H1 (cell line): ENCODE measurements at regions not wholly inside any gene's neighbourhood (a gene's known extent, or its start where the extent isn't known, plus 50 kb on each side); places are given as distances from the start of the nearest gene placed in this dataset.

Source experiments
- CTCF ChIA-PET: fragments of 300-600 bp; sonication (Branson Sonifier 250); formaldehyde crosslinking; loops from one replicate; lab custom pipeline; 2021; ENCODE audit not compliant: partially characterized antibody; lab: Charles Lee
- POLR2A ChIA-PET: fragments of 300-600 bp; sonication (Branson Sonifier 250); formaldehyde crosslinking; loops from one replicate; lab custom pipeline; 2021; ENCODE audit warnings: inconsistent platforms; ENCODE audit not compliant: partially characterized antibody; lab: Charles Lee
- DNase-seq, 2 experiments: peaks; one replicate each; pipeline versions ENCODE4 v3.0.0 to v3.0.0-alpha.2; 2010 to 2022; ENCODE audit warnings: low spot score in 2 of 2, low read depth in 1 of 2, mixed read lengths in 1 of 2
- FAIRE-seq: peaks from 2 replicates; lab custom pipeline; 2011; peaks lifted over from hg19 to GRCh38; lab: Jason Lieb, UNC
- H2AFZ ChIP-seq: 2 replicates; pipeline ENCODE4 v1.8.1; 2012; ENCODE audit warnings: low read length, inconsistent platforms
- H2AK5ac ChIP-seq: 2 replicates; pipeline ENCODE4 v1.6.1; 2013; ENCODE audit warnings: low read depth, low read length
- H2BK120ac ChIP-seq: replicated peaks from 2 replicates; pipeline ENCODE3; 2013; ENCODE audit warnings: low read depth, low read length, inconsistent platforms
- H2BK12ac ChIP-seq: 2 replicates; pipeline ENCODE4 v1.6.1; 2013; ENCODE audit warnings: low read depth, low read length
- H2BK15ac ChIP-seq: 2 replicates; pipeline ENCODE4 v1.6.1; 2013; ENCODE audit warnings: low read length
- H2BK20ac ChIP-seq: 2 replicates; pipeline ENCODE4 v1.6.1; 2013; ENCODE audit warnings: low read length
- H2BK5ac ChIP-seq: 2 replicates; pipeline ENCODE4 v1.6.1; 2013; ENCODE audit warnings: low read depth, low read length
- H3K14ac ChIP-seq: 2 replicates; pipeline ENCODE4 v1.6.1; 2013; ENCODE audit warnings: inconsistent platforms; ENCODE audit not compliant: insufficient read length
- H3K18ac ChIP-seq: 2 replicates; pipeline ENCODE4 v1.6.1; 2013; ENCODE audit warnings: low read length; ENCODE audit errors: extremely low read depth
- H3K23ac ChIP-seq: 2 replicates; pipeline ENCODE4 v1.6.1; 2013; ENCODE audit warnings: inconsistent platforms; ENCODE audit not compliant: insufficient read length
- H3K23me2 ChIP-seq: 2 replicates; pipeline ENCODE4 v1.6.1; 2013; ENCODE audit warnings: low read depth, low read length
- H3K27ac ChIP-seq: 2 replicates; pipeline ENCODE4 v1.6.1; 2011; ENCODE audit warnings: low read depth, low read length, inconsistent platforms
- H3K27me3 ChIP-seq, 4 experiments: replicated peaks in 1 of 4; 1 replicate in 1 of 4; 2 replicates in 3 of 4; pipeline versions ENCODE4 v1.6.1 to v1.8.1; 2011 to 2013; ENCODE audit warnings: low read length in 3 of 4, mild to moderate bottlenecking in 3 of 4, inconsistent platforms in 2 of 4, mixed read lengths in 2 of 4, moderate library complexity in 1 of 4; ENCODE audit not compliant: control insufficient read depth in 3 of 4, insufficient read depth in 3 of 4; ENCODE audit errors: extremely low read depth in 1 of 4
- H3K36me3 ChIP-seq, 4 experiments: 2 replicates each; pipeline versions ENCODE4 v1.6.1 to v1.8.1; 2011 to 2013; ENCODE audit warnings: mild to moderate bottlenecking in 4 of 4, low read length in 3 of 4, moderate library complexity in 2 of 4, control low read depth in 1 of 4, inconsistent platforms in 1 of 4; ENCODE audit not compliant: insufficient read depth in 4 of 4, control insufficient read depth in 2 of 4
- H3K4ac ChIP-seq: replicated peaks from 2 replicates; pipeline ENCODE3; 2013; ENCODE audit warnings: low read length, low read depth, mixed read lengths, inconsistent platforms; ENCODE audit not compliant: insufficient read length
- H3K4me1 ChIP-seq, 4 experiments: replicated peaks in 1 of 4; 1 replicate in 1 of 4; 2 replicates in 3 of 4; pipeline versions ENCODE4 v1.6.1 to v1.8.1; 2011 to 2013; ENCODE audit warnings: low read length in 3 of 4, inconsistent platforms in 2 of 4, mixed read lengths in 1 of 4; ENCODE audit not compliant: insufficient read depth in 4 of 4, control insufficient read depth in 3 of 4
- H3K4me2 ChIP-seq, 2 experiments: 2 replicates each; pipeline versions ENCODE4 v1.6.1 to v1.8.1; 2011 to 2013; ENCODE audit warnings: low read depth in 2 of 2, low read length in 2 of 2, control low read depth in 1 of 2, inconsistent platforms in 1 of 2, mild to moderate bottlenecking in 1 of 2; ENCODE audit not compliant: insufficient read depth in 1 of 2
- H3K4me3 ChIP-seq, 4 experiments: fragments of 200-600, 300-600 bp in 1 of 4; sonication (generic), shearing (Covaris generic), sonication (Bioruptor Twin) in 1 of 4; 2 replicates each; pipeline versions ENCODE4 v1.5.1 to v1.8.1; 2011 to 2016; ENCODE audit warnings: low read length in 4 of 4, low read depth in 3 of 4, control low read depth in 2 of 4, inconsistent platforms in 2 of 4, mild to moderate bottlenecking in 2 of 4, mixed read lengths in 1 of 4, moderate library complexity in 1 of 4; ENCODE audit not compliant: insufficient read depth in 2 of 4; ENCODE audit errors: extremely low read depth in 1 of 4
- H3K56ac ChIP-seq: replicated peaks from 2 replicates; pipeline ENCODE3; 2013; ENCODE audit warnings: low read depth, mild to moderate bottlenecking, mixed read lengths, low read length, inconsistent platforms; ENCODE audit not compliant: insufficient read length
- H3K79me1 ChIP-seq: 2 replicates; pipeline ENCODE4 v1.6.1; 2013; ENCODE audit warnings: low read depth, low read length, control low read depth
- H3K79me2 ChIP-seq, 2 experiments: 2 replicates each; pipeline versions ENCODE4 v1.6.1 to v1.8.1; 2012 to 2013; ENCODE audit warnings: low read length in 2 of 2, mild to moderate bottlenecking in 2 of 2, inconsistent platforms in 1 of 2; ENCODE audit not compliant: insufficient read depth in 2 of 2, control insufficient read depth in 1 of 2
- H3K9ac ChIP-seq, 4 experiments: replicated peaks in 1 of 4; 1 replicate in 1 of 4; 2 replicates in 3 of 4; pipeline versions ENCODE4 v1.6.1 to v1.8.1; 2011 to 2013; ENCODE audit warnings: low read depth in 3 of 4, low read length in 3 of 4, control low read depth in 2 of 4, mild to moderate bottlenecking in 2 of 4, moderate library complexity in 2 of 4, inconsistent platforms in 1 of 4; ENCODE audit errors: extremely low read depth in 1 of 4
- H3K9me3 ChIP-seq, 2 experiments: 2 replicates each; pipeline versions ENCODE4 v1.6.1 to v1.8.1; 2012 to 2013; ENCODE audit warnings: mild to moderate bottlenecking in 2 of 2, moderate library complexity in 2 of 2, control low read depth in 1 of 2, inconsistent platforms in 1 of 2, low read depth in 1 of 2, low read length in 1 of 2, mixed read lengths in 1 of 2; ENCODE audit not compliant: insufficient read depth in 2 of 2
- H4K20me1 ChIP-seq, 2 experiments: replicated peaks in 1 of 2; 2 replicates each; pipeline versions ENCODE3 to v1.8.1; 2011 to 2013; ENCODE audit warnings: inconsistent platforms in 2 of 2, low read length in 2 of 2, mild to moderate bottlenecking in 1 of 2; ENCODE audit not compliant: insufficient read depth in 2 of 2, control insufficient read depth in 1 of 2
- H4K5ac ChIP-seq: 2 replicates; pipeline ENCODE4 v1.6.1; 2013; ENCODE audit warnings: low read length, low read depth, mixed read lengths, inconsistent platforms; ENCODE audit not compliant: insufficient read length
- H4K8ac ChIP-seq: 2 replicates; pipeline ENCODE4 v1.8.0; 2013; ENCODE audit warnings: mild to moderate bottlenecking, moderate library complexity, low read length, inconsistent platforms; ENCODE audit not compliant: insufficient read depth; ENCODE audit errors: extremely low read depth
- H4K91ac ChIP-seq: replicated peaks from 2 replicates; pipeline ENCODE3; 2013; ENCODE audit warnings: low read length, mixed read lengths, inconsistent platforms; ENCODE audit not compliant: insufficient read length
- RBBP5 ChIP-seq: IDR thresholded peaks from 2 replicates; pipeline ENCODE4 v1.7.1; 2012; ENCODE audit warnings: low read depth, mild to moderate bottlenecking, inconsistent platforms, low read length, moderate library complexity, borderline replicate concordance
- SP2 ChIP-seq: IDR thresholded peaks from 2 replicates; pipeline ENCODE4 v1.6.1; 2012; ENCODE audit warnings: mild to moderate bottlenecking, low read length, inconsistent platforms
- TBP ChIP-seq: IDR thresholded peaks from 2 replicates; pipeline ENCODE4 v1.6.1; 2011; ENCODE audit warnings: low read depth, low read length, improper control_type of control experiment
- WGBS, 2 experiments: shearing (Covaris generic) in 1 of 2; methylation state at CpG; one replicate each; pipeline versions ENCODE4 v1.1.6 to v1.1.7; 2013 to 2015; ENCODE audit warnings: low lambda C conversion rate in 2 of 2, mixed read lengths in 2 of 2, inconsistent platforms in 1 of 2, low coverage in 1 of 2, missing lambda C conversion rate in 1 of 2; ENCODE audit not compliant: insufficient replicate concordance in 2 of 2, insufficient coverage in 1 of 2, insufficient read length in 1 of 2; ENCODE audit errors: extremely low coverage in 1 of 2, missing lambda C conversion rate in 1 of 2; 5-methylcytosine and 5-hydroxymethylcytosine counted together
- TF ChIP-seq, protein P1 (sequence below): IDR thresholded peaks from 2 replicates; pipeline ENCODE4 v1.6.1; 2011; ENCODE audit warnings: low read depth, mild to moderate bottlenecking, low read length; ENCODE audit not compliant: insufficient read depth

DNA sequence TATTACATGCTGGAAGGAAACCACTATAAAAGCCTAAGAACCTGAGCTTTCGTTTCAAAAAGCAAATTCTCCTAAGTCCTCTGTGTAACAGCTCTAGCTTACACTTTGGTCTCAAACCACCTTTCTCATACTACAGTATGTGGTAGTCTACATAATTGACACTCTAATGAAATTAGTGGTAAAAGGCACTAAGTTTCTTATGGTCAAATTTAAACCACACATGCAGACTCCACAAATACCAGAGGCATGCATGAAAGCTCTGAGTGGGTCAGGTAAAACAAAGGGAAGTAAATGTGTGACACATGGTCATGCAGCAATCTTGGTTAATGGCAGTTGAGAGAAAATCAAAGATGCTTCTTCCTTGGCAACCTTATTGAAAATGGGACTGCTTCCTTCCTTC lies 187.8 kb downstream of the CCNG2 start:
- 82% methylated on average over 1 of the region's 1 CpG; no CpG with 5 or more reads in 1 of the 2 experiments for WGBS, 2 experiments
- no peaks in the 10 kb centered on the region for H3K9me3 ChIP-seq
- H2BK12ac ChIP-seq = no peak overlapping the region
- no peak overlapping the region for H2BK5ac ChIP-seq
- TF ChIP-seq, protein P1, sequence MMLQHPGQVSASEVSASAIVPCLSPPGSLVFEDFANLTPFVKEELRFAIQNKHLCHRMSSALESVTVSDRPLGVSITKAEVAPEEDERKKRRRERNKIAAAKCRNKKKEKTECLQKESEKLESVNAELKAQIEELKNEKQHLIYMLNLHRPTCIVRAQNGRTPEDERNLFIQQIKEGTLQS = no peak
- TF ChIP-seq TBP (no peak), RBBP5 (no peak), SP2 (no peak)
- H3K4me3 ChIP-seq = no peak overlapping the region
- ChIA-PET POLR2A (no interaction called here), CTCF (interaction anchor here (0.6 to 4.3 kb wide), 7 partner anchors 9 to 140 kb away, joined by 3 to 26 read pairs (median 3); no protein-coding TSS in a partner anchor)
- no peak overlapping the region for H3K4ac ChIP-seq
- no peaks in the 10 kb centered on the region for H3K79me1 ChIP-seq
- no peak overlapping the region for H3K9ac ChIP-seq
- H2BK20ac ChIP-seq = no peak overlapping the region
- no peak overlapping the region for H4K5ac ChIP-seq
- H3K23ac ChIP-seq = no peak overlapping the region
- H3K27ac ChIP-seq = no peak overlapping the region
- no peak overlapping the region for H3K4me2 ChIP-seq
- no peak overlapping the region for H3K18ac ChIP-seq
- H3K36me3 ChIP-seq = no peaks in the 10 kb centered on the region
- H4K20me1 ChIP-seq = no peaks in the 10 kb centered on the region
- H3K56ac ChIP-seq = no peak overlapping the region
- H4K91ac ChIP-seq = no peak overlapping the region
- H4K8ac ChIP-seq = no peak overlapping the region
- DNase-seq (no peak), FAIRE-seq (no peak)
- H3K14ac ChIP-seq = no peak overlapping the region
- no peak overlapping the region for H2AFZ ChIP-seq
- no peak overlapping the region for H2AK5ac ChIP-seq
- peaks cover 0 to 6% (median 1%) of the 10 kb centered on the region in 4 experiments; a peak in 1 of 7 replicates for H3K4me1 ChIP-seq
- H2BK15ac ChIP-seq = no peak overlapping the region
- no peaks in the 10 kb centered on the region for H3K27me3 ChIP-seq
- H2BK120ac ChIP-seq = no peak overlapping the region
- H3K23me2 ChIP-seq = no peaks in the 10 kb centered on the region
- no peaks in the 10 kb centered on the region for H3K79me2 ChIP-seq
